ENCODE measurements at regions not wholly inside any gene's neighbourhood (a gene's known extent, or its start where the extent isn't known, plus 50 kb on each side); places are given as distances from the start of the nearest gene placed in this dataset.

DNA sequence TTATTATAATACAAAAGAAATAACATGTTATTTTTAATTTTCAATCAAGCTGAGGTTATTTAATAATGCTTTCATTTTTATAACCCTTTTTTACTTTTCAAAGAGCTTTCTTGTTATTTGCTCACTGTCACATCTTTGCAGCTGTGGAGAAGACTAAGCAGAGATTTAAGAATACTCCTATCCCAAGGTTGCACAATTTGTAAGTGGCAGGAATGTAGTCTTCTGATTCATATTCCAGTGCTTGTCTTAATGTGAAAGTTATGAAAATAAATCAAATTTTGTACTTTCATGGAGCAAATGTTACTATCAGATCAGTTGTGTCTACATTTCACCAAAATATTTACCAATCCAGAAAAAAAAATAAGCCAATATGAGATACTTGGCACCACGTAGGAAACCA is 86.6 kb downstream of the DDIT4L start:
- no peak for TF ChIP-seq POLR2A (IDR thresholded peaks at IDR 0.05)
- TF ChIP-seq, protein P1, sequence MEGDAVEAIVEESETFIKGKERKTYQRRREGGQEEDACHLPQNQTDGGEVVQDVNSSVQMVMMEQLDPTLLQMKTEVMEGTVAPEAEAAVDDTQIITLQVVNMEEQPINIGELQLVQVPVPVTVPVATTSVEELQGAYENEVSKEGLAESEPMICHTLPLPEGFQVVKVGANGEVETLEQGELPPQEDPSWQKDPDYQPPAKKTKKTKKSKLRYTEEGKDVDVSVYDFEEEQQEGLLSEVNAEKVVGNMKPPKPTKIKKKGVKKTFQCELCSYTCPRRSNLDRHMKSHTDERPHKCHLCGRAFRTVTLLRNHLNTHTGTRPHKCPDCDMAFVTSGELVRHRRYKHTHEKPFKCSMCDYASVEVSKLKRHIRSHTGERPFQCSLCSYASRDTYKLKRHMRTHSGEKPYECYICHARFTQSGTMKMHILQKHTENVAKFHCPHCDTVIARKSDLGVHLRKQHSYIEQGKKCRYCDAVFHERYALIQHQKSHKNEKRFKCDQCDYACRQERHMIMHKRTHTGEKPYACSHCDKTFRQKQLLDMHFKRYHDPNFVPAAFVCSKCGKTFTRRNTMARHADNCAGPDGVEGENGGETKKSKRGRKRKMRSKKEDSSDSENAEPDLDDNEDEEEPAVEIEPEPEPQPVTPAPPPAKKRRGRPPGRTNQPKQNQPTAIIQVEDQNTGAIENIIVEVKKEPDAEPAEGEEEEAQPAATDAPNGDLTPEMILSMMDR (IDR thresholded peaks at IDR 0.05), result no peak
- TF ChIP-seq EP300 (IDR thresholded peaks at IDR 0.05), result no peak
